Activated CD8-positive, alpha-beta memory T cell treated with anti-CD3 and anti-CD28 coated beads for 48 hours (primary cell): ENCODE measurements at regions not wholly inside any gene's neighbourhood (a gene's known extent, or its start where the extent isn't known, plus 50 kb on each side); places are given as distances from the start of the nearest gene placed in this dataset.

Experiments used
- DNase-seq, 3 experiments: peaks; one replicate each; pipeline ENCODE4 v3.0.0-alpha.2; 2020; ENCODE audit warnings: low read depth in 2 of 3, low spot score in 2 of 3

GRCh38 chr21:41037936-41038335 lies 130.0 kb upstream of the BACE2 start:
- no peak for DNase-seq

GRCh38 chr21:41043014-41043413 lies 124.9 kb upstream of the BACE2 start:
- no peak for DNase-seq

GRCh38 chr21:41045534-41046268 lies 122.3 kb upstream of the BACE2 start:
- DNase-seq = no peak

- no peak for DNase-seq
Measured at GRCh38 chr21:41048145-41048544, 119.8 kb upstream of the BACE2 start.

GRCh38 chr21:41048623-41049022 lies 119.3 kb upstream of the BACE2 start:
- DNase-seq = no peak

GRCh38 chr21:41052820-41053555 lies 115.0 kb upstream of the BACE2 start:
- no peak for DNase-seq

- DNase-seq = no peak
Measured at GRCh38 chr21:41054018-41054578, 113.9 kb upstream of the BACE2 start.

GRCh38 chr21:41055266-41055665 lies 112.7 kb upstream of the BACE2 start:
- no peak for DNase-seq

GRCh38 chr21:41059871-41060270 lies 108.1 kb upstream of the BACE2 start:
- no peak for DNase-seq

- DNase-seq = no peak
Measured at GRCh38 chr21:41061701-41062100, 106.3 kb upstream of the BACE2 start.

- no peak for DNase-seq
Measured at GRCh38 chr21:41064334-41064791, 103.6 kb upstream of the BACE2 start.

GRCh38 chr21:41064951-41065350 lies 103.0 kb upstream of the BACE2 start:
- DNase-seq = no peak

- DNase-seq = no peak
Measured at GRCh38 chr21:41065539-41065938, 102.4 kb upstream of the BACE2 start.

GRCh38 chr21:41066086-41066938 lies 101.6 kb upstream of the BACE2 start:
- no peak for DNase-seq

GRCh38 chr21:41067709-41068108 lies 100.3 kb upstream of the BACE2 start:
- DNase-seq = no peak

- DNase-seq = no peak
Measured at GRCh38 chr21:41068496-41068895, 99.5 kb upstream of the BACE2 start.

GRCh38 chr21:41068967-41069642 lies 98.9 kb upstream of the BACE2 start:
- peak; percentile 40 to 57 (median 45) for DNase-seq

- DNase-seq = no peak
Measured at GRCh38 chr21:41070284-41070683, 97.7 kb upstream of the BACE2 start.

GRCh38 chr21:41071258-41072171 lies 96.4 kb upstream of the BACE2 start:
- no peak for DNase-seq

GRCh38 chr21:41073558-41073957 lies 94.4 kb upstream of the BACE2 start:
- no peak for DNase-seq
